ENCODE measurements at regions not wholly inside any gene's neighbourhood (a gene's known extent, or its start where the extent isn't known, plus 50 kb on each side); places are given as distances from the start of the nearest gene placed in this dataset.

- no peak for TF ChIP-seq POLR2A (IDR thresholded peaks at IDR 0.05; ENCODE audit: low read depth, low read length)
- no peak for TF ChIP-seq TAF1 (IDR thresholded peaks at IDR 0.05; ENCODE audit: borderline replicate concordance, low read depth, low read length)
These were observed 246.9 kb upstream of the SLC39A10 start for GRCh38 chr2:195410074-195410671.

Data from GM12892 (cell line).